HG03575 (cell line): ENCODE measurements at regions not wholly inside any gene's neighbourhood (a gene's known extent, or its start where the extent isn't known, plus 50 kb on each side); places are given as distances from the start of the nearest gene placed in this dataset.
"Not testable (repeated sequence)": the region's sequence is repeated elsewhere in the genome, so short reads cannot be mapped to it uniquely, and the experiment has no call there.

Source experiments
- ATAC-seq: cut with Tn5 transposase; IDR thresholded peaks from one replicate; pipeline ENCODE4 v1.9.1; 2021; ENCODE audit not compliant: unreplicated experiment, insufficient number of reproducible peaks, low FRiP score; ENCODE audit errors: extremely low read depth

GRCh38 chr13:40016953-40017660 lies 361.6 kb downstream of the COG6 start:
- ATAC-seq: no peak

GRCh38 chr13:40017662-40018262 lies 362.3 kb downstream of the COG6 start:
- ATAC-seq: no peak

- no peak for ATAC-seq
These were observed 368.2 kb downstream of the COG6 start for GRCh38 chr13:40023595-40024203.

GRCh38 chr13:40024204-40024966 lies 368.9 kb downstream of the COG6 start:
- no peak for ATAC-seq

GRCh38 chr13:40024967-40025714 lies 369.7 kb downstream of the COG6 start:
- ATAC-seq: no peak

GRCh38 chr13:40026174-40026585 lies 370.7 kb downstream of the COG6 start:
- ATAC-seq: peak; percentile 93

GRCh38 chr13:40026741-40027140 lies 371.3 kb downstream of the COG6 start:
- peak; percentile 11 for ATAC-seq

- ATAC-seq: no peak
These were observed 373.0 kb downstream of the COG6 start for GRCh38 chr13:40028446-40028845.

GRCh38 chr13:40031031-40031430 lies 375.6 kb downstream of the COG6 start:
- no peak for ATAC-seq

- ATAC-seq: no peak
These were observed 383.6 kb downstream of the COG6 start for GRCh38 chr13:40039061-40039460.

- no peak for ATAC-seq
These were observed 387.5 kb downstream of the COG6 start for GRCh38 chr13:40042991-40043390.

GRCh38 chr13:40043764-40044163 lies 388.3 kb downstream of the COG6 start:
- no peak for ATAC-seq

GRCh38 chr13:40047322-40047771 lies 391.9 kb downstream of the COG6 start:
- ATAC-seq: no peak

- no peak for ATAC-seq
These were observed 393.1 kb downstream of the COG6 start for GRCh38 chr13:40048551-40048950.

- ATAC-seq: no peak
These were observed 397.5 kb downstream of the COG6 start for GRCh38 chr13:40052954-40053353.

GRCh38 chr13:40053401-40053800 lies 397.9 kb downstream of the COG6 start:
- ATAC-seq: no peak

- not testable (repeated sequence) for ATAC-seq
These were observed 399.0 kb downstream of the COG6 start for GRCh38 chr13:40054422-40054821.

GRCh38 chr13:40056898-40057619 lies 401.6 kb downstream of the COG6 start:
- no peak for ATAC-seq
